Loucy (cell line): ENCODE measurements at regions not wholly inside any gene's neighbourhood (a gene's known extent, or its start where the extent isn't known, plus 50 kb on each side); places are given as distances from the start of the nearest gene placed in this dataset.

Source experiments
- H2AFZ ChIP-seq: fragments of 200-600 bp; sonication (generic); 2 replicates; pipeline ENCODE4 v1.6.0; 2016; ENCODE audit warnings: antibody characterized with exemption, mild to moderate bottlenecking, low read length, moderate library complexity
- H3F3A ChIP-seq: fragments of 200-600 bp; 2 replicates; pipeline ENCODE4 v1.6.0; 2016; ENCODE audit warnings: antibody characterized with exemption, low read depth, mild to moderate bottlenecking
- H3K27me3 ChIP-seq: fragments of 200-600 bp; sonication (generic); 2 replicates; pipeline ENCODE4 v1.6.1; 2014; ENCODE audit warnings: low read length, mild to moderate bottlenecking; ENCODE audit not compliant: insufficient read depth, poor library complexity, severe bottlenecking
- H3K36me3 ChIP-seq: fragments of 200-600 bp; sonication (generic); 2 replicates; pipeline ENCODE4 v1.6.1; 2016; ENCODE audit warnings: low read length; ENCODE audit not compliant: insufficient read depth
- H3K4me1 ChIP-seq: fragments of 200-600 bp; sonication (generic); 2 replicates; pipeline ENCODE4 v1.5.1; 2014; ENCODE audit warnings: low read length, mild to moderate bottlenecking; ENCODE audit not compliant: insufficient read depth, poor library complexity, severe bottlenecking
- H3K4me2 ChIP-seq: fragments of 200-600 bp; sonication (generic); 2 replicates; pipeline ENCODE4 v1.6.0; 2014; ENCODE audit warnings: antibody characterized with exemption, low read length, low read depth, mild to moderate bottlenecking; ENCODE audit not compliant: poor library complexity, severe bottlenecking
- H3K4me3 ChIP-seq: fragments of 200-600 bp; sonication (generic); 2 replicates; pipeline ENCODE4 v1.5.1; 2014; ENCODE audit warnings: low read length, mild to moderate bottlenecking, mixed read lengths; ENCODE audit not compliant: poor library complexity, severe bottlenecking
- H3K79me2 ChIP-seq: fragments of 200-600 bp; sonication (generic); 2 replicates; pipeline ENCODE4 v1.6.1; 2014; ENCODE audit warnings: low read length; ENCODE audit not compliant: insufficient read depth
- H3K9ac ChIP-seq: fragments of 200-600 bp; sonication (generic); 2 replicates; pipeline ENCODE4 v1.6.0; 2014; ENCODE audit warnings: mild to moderate bottlenecking, low read depth, low read length, moderate library complexity; ENCODE audit not compliant: poor library complexity, severe bottlenecking
- H3K9me2 ChIP-seq: fragments of 200-600 bp; sonication (generic); replicated peaks from 2 replicates; pipeline ENCODE4 v1.6.1; 2016; ENCODE audit warnings: low read depth, low read length, mixed read lengths
- H3K9me3 ChIP-seq: fragments of 200-600 bp; sonication (generic); 2 replicates; pipeline ENCODE4 v1.6.1; 2014; ENCODE audit warnings: mild to moderate bottlenecking, antibody characterized with exemption, low read length, low read depth; ENCODE audit not compliant: insufficient read depth
- H4K20me1 ChIP-seq: fragments of 200-600 bp; sonication (generic); 2 replicates; pipeline ENCODE4 v1.6.0; 2014; ENCODE audit warnings: antibody characterized with exemption, low read length, mild to moderate bottlenecking; ENCODE audit not compliant: insufficient read depth, poor library complexity, severe bottlenecking
- EZH2phosphoT487 ChIP-seq: fragments of 200-600 bp; IDR thresholded peaks from 2 replicates; pipeline ENCODE4 v1.6.1; 2018; ENCODE audit warnings: antibody characterized with exemption, mild to moderate bottlenecking, moderate library complexity, borderline replicate concordance
- TF ChIP-seq, protein P1 (sequence below): fragments of 200-600 bp; sonication (generic); conservative IDR thresholded peaks from 2 replicates; pipeline ENCODE4 v1.5.1; 2014; ENCODE audit warnings: mild to moderate bottlenecking, antibody characterized with exemption, low read length

DNA sequence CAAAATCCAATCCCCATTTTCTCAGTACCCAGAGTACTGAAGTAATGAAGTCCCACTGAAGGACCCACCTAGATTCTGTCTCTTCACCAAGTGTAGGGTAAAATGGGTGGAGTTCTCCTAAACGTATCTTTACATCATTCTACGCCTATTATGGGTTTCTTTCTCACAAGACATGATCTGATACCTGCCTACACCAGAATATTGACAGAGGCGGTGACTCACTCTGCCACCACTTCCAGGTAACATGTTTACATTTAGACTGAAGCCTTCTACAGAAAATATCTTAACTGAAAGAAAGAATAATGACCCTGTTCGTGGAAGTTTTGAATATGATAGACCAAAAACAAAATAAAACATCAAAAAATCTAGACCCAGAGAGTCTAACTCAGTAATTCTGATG is 89.8 kb downstream of the BTG1 start:
- Histone ChIP-seq H3K79me2 (no peaks in the 10 kb centered on the region), H3K4me2 (no peak overlapping the region), H3K9me2 (no peaks in the 10 kb centered on the region), H3K4me3 (no peak overlapping the region), H3K36me3 (no peaks in the 10 kb centered on the region), H3F3A (no peaks in the 10 kb centered on the region), H2AFZ (no peak overlapping the region), H3K27me3 (no peaks in the 10 kb centered on the region), H3K9me3 (no peaks in the 10 kb centered on the region), H3K9ac (no peak overlapping the region), H4K20me1 (no peaks in the 10 kb centered on the region), H3K4me1 (no peaks in the 10 kb centered on the region)
- TF ChIP-seq EZH2phosphoT487, result no peak
- TF ChIP-seq, protein P1, sequence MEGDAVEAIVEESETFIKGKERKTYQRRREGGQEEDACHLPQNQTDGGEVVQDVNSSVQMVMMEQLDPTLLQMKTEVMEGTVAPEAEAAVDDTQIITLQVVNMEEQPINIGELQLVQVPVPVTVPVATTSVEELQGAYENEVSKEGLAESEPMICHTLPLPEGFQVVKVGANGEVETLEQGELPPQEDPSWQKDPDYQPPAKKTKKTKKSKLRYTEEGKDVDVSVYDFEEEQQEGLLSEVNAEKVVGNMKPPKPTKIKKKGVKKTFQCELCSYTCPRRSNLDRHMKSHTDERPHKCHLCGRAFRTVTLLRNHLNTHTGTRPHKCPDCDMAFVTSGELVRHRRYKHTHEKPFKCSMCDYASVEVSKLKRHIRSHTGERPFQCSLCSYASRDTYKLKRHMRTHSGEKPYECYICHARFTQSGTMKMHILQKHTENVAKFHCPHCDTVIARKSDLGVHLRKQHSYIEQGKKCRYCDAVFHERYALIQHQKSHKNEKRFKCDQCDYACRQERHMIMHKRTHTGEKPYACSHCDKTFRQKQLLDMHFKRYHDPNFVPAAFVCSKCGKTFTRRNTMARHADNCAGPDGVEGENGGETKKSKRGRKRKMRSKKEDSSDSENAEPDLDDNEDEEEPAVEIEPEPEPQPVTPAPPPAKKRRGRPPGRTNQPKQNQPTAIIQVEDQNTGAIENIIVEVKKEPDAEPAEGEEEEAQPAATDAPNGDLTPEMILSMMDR, result no peak

DNA sequence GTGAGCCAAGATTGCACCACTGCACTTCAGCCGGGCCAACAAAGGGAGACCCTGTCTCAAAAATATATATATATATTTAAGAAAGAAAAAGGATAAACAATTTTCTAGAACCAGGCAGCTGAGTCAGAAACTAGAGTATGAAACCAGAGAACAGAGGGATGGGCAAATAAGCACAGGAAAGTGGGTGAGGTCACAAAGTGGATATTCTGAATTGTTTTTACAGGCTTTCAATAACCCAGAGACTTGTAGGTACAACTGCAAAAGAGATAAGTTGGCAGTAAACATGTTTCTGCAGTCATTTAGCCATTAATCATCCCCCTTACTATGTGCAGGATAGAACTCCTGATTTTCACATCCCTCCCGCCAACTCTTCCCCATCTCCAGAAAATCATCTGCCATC is 94.2 kb downstream of the BTG1 start:
- H2AFZ ChIP-seq, result no peak overlapping the region
- no peak overlapping the region for H3K4me3 ChIP-seq
- no peaks in the 10 kb centered on the region for H3K9me3 ChIP-seq
- no peaks in the 10 kb centered on the region for H3K36me3 ChIP-seq
- no peaks in the 10 kb centered on the region for H3K4me1 ChIP-seq
- no peaks in the 10 kb centered on the region for H3F3A ChIP-seq
- no peaks in the 10 kb centered on the region for H3K79me2 ChIP-seq
- no peak overlapping the region for H3K4me2 ChIP-seq
- no peak for TF ChIP-seq EZH2phosphoT487
- TF ChIP-seq, protein P1, result no peak
- H4K20me1 ChIP-seq, result no peaks in the 10 kb centered on the region
- no peaks in the 10 kb centered on the region for H3K27me3 ChIP-seq
- H3K9ac ChIP-seq, result no peak overlapping the region
- no peaks in the 10 kb centered on the region for H3K9me2 ChIP-seq

DNA sequence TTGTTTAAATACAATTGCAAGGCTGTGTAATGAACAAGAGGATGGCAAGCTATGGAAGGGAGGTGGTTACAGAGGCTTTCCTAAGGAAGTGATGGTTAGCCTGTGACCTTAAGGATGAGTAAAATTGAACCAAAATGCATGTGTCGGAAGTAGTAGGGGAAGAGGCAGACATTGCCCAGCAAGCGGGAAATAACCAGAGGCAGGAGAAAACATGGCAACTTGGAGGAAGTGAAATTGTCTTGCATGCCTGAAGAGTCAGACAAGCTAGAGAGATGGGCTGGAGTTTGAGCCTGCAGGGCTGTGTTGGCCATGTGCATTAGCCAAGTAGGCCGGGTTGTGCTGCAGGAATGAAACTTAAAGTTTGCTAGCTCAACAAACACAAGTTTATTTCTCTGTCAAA is 96.2 kb downstream of the BTG1 start:
- Histone ChIP-seq H3K9ac (no peak overlapping the region), H4K20me1 (no peaks in the 10 kb centered on the region), H3K9me2 (no peaks in the 10 kb centered on the region), H3K4me2 (no peak overlapping the region), H2AFZ (no peak overlapping the region), H3K4me1 (no peaks in the 10 kb centered on the region), H3K27me3 (no peaks in the 10 kb centered on the region), H3F3A (no peaks in the 10 kb centered on the region), H3K36me3 (no peaks in the 10 kb centered on the region), H3K9me3 (no peaks in the 10 kb centered on the region), H3K4me3 (no peak overlapping the region), H3K79me2 (no peaks in the 10 kb centered on the region)
- TF ChIP-seq, protein P1, result no peak
- no peak for TF ChIP-seq EZH2phosphoT487
